ENCODE measurements at regions not wholly inside any gene's neighbourhood (a gene's known extent, or its start where the extent isn't known, plus 50 kb on each side); places are given as distances from the start of the nearest gene placed in this dataset.

DNA sequence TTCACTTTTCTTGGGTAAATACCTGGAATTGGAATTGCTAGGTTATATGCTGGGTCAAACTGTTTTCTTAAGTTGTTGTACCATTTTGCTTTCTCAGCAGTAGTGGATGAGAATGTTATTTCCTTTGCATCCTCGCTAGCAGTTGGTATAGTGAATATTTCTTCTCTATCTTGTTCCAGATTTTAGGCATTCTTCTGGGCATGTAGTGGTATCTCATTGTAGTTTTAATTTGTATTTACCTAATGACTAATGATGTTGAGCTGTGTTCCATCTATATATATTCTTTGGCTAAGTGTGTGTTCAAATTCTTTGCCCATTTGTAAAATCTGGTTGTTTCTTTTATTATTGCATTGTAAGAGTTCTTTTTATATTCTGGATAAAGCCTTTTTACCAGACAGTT is 333.3 kb downstream of the MAT2B start:
- Histone ChIP-seq H3K27ac (ENCODE audit: low read depth, low read length, poor library complexity, severe bottlenecking) (no peak overlapping the region), H3K4me1 (ENCODE audit: insufficient read depth, low read length, poor library complexity, severe bottlenecking) (no peaks in the 10 kb centered on the region), H3K4me3 (ENCODE audit: low read depth, low read length, poor library complexity, severe bottlenecking) (no peak overlapping the region), H4K20me1 (ENCODE audit: insufficient read depth, low read length) (no peaks in the 10 kb centered on the region), H2AFZ (ENCODE audit: low read length) (no peak overlapping the region), H3K9me3 (ENCODE audit: low read length) (no peaks in the 10 kb centered on the region), H3K79me2 (ENCODE audit: insufficient read depth, low read depth, low read length) (no peaks in the 10 kb centered on the region), H3K4me2 (ENCODE audit: low read length) (no peak overlapping the region), H3K36me3 (ENCODE audit: insufficient read depth, low read length) (no peaks in the 10 kb centered on the region), H3K9me2 (ENCODE audit: insufficient read depth, low read length) (no peaks in the 10 kb centered on the region)
- intact Hi-C loops (cut with micrococcal nuclease; ENCODE audit: unreplicated experiment), result no loop called here
- CTCF ChIA-PET (ENCODE audit: unreplicated experiment), result no interaction called here
- no peak for DNase-seq (ENCODE audit: low spot score)
- no TSS peak for BruUV-seq (replicated peaks)
- POLR2A ChIA-PET, result interaction anchor here (0.7 to 1.2 kb wide), 5 partner anchors 11 to 639 kb away, joined by 3 to 6 read pairs (median 3); no protein-coding TSS in a partner anchor
- TF ChIP-seq, protein P1, sequence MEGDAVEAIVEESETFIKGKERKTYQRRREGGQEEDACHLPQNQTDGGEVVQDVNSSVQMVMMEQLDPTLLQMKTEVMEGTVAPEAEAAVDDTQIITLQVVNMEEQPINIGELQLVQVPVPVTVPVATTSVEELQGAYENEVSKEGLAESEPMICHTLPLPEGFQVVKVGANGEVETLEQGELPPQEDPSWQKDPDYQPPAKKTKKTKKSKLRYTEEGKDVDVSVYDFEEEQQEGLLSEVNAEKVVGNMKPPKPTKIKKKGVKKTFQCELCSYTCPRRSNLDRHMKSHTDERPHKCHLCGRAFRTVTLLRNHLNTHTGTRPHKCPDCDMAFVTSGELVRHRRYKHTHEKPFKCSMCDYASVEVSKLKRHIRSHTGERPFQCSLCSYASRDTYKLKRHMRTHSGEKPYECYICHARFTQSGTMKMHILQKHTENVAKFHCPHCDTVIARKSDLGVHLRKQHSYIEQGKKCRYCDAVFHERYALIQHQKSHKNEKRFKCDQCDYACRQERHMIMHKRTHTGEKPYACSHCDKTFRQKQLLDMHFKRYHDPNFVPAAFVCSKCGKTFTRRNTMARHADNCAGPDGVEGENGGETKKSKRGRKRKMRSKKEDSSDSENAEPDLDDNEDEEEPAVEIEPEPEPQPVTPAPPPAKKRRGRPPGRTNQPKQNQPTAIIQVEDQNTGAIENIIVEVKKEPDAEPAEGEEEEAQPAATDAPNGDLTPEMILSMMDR (conservative IDR thresholded peaks at IDR 0.05; ENCODE audit: low read length), result no peak
- TF ChIP-seq EZH2phosphoT487 (IDR thresholded peaks at IDR 0.05; ENCODE audit: borderline replicate concordance, low read depth, low read length), result no peak

DNA sequence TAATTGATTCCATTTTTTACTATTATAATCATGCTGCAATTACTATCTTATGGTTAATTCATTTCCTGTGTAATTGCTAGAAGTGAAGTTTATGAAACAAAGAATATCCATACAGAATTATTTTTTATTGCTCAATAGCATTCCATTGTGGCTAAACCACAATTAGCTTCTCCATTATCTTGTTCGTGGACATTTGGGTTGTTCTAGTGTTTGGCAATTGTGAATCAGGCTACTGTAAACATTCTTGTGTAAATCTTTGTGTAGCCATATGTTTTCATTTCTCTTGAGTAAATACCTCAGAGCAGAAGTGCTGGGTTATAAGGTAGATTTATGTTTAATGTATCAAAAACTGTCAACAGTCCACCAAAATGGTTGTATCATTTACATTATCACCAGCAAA is 341.1 kb downstream of the MAT2B start:
- Histone ChIP-seq H3K4me3 (ENCODE audit: low read depth, low read length, poor library complexity, severe bottlenecking) (no peak overlapping the region), H3K4me2 (ENCODE audit: low read length) (no peak overlapping the region), H3K27ac (ENCODE audit: low read depth, low read length, poor library complexity, severe bottlenecking) (no peak overlapping the region), H3K79me2 (ENCODE audit: insufficient read depth, low read depth, low read length) (no peaks in the 10 kb centered on the region), H3K36me3 (ENCODE audit: insufficient read depth, low read length) (no peaks in the 10 kb centered on the region), H2AFZ (ENCODE audit: low read length) (no peak overlapping the region), H3K4me1 (ENCODE audit: insufficient read depth, low read length, poor library complexity, severe bottlenecking) (no peaks in the 10 kb centered on the region), H3K9me2 (ENCODE audit: insufficient read depth, low read length) (no peaks in the 10 kb centered on the region), H4K20me1 (ENCODE audit: insufficient read depth, low read length) (no peaks in the 10 kb centered on the region), H3K9me3 (ENCODE audit: low read length) (no peaks in the 10 kb centered on the region)
- BruUV-seq (replicated peaks), result no TSS peak
- DNase-seq (ENCODE audit: low spot score), result no peak
- TF ChIP-seq, protein P1 (conservative IDR thresholded peaks at IDR 0.05; ENCODE audit: low read length), result no peak
- TF ChIP-seq EZH2phosphoT487 (IDR thresholded peaks at IDR 0.05; ENCODE audit: borderline replicate concordance, low read depth, low read length), result no peak
- intact Hi-C loops (cut with micrococcal nuclease; ENCODE audit: unreplicated experiment), result no loop called here
- ChIA-PET POLR2A (no interaction called here), CTCF (ENCODE audit: unreplicated experiment) (no interaction called here)

DNA sequence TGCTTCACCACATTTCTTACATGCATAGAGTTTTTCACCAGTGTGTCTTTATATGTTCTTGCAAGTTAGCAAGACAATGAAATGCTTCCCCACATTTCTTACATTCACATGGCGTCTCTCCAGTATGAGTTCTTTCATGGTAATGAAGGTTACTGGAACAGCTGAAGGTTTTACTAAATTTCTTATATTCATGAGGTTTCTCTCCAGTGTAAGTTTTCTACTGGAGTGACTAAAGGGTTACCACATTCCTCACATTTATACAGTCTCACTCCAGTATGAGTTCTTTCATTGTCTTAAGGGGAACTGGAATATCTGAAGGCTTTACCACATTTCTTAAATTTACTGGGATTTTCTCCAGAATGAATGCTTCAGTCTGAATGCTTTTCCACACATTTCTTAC is 350.3 kb downstream of the MAT2B start:
- ChIA-PET POLR2A (no interaction called here), CTCF (ENCODE audit: unreplicated experiment) (no interaction called here)
- Histone ChIP-seq H3K4me1 (ENCODE audit: insufficient read depth, low read length, poor library complexity, severe bottlenecking) (no peaks in the 10 kb centered on the region), H3K36me3 (ENCODE audit: insufficient read depth, low read length) (no peaks in the 10 kb centered on the region), H3K9me3 (ENCODE audit: low read length) (0 out of 2 replicates have a peak, but pooled peaks cover 6% of the 10 kb centered on the region), H3K4me3 (ENCODE audit: low read depth, low read length, poor library complexity, severe bottlenecking) (no peak overlapping the region), H3K9me2 (ENCODE audit: insufficient read depth, low read length) (no peaks in the 10 kb centered on the region), H2AFZ (ENCODE audit: low read length) (no peak overlapping the region), H4K20me1 (ENCODE audit: insufficient read depth, low read length) (no peaks in the 10 kb centered on the region), H3K4me2 (ENCODE audit: low read length) (no peak overlapping the region), H3K79me2 (ENCODE audit: insufficient read depth, low read depth, low read length) (no peaks in the 10 kb centered on the region), H3K27ac (ENCODE audit: low read depth, low read length, poor library complexity, severe bottlenecking) (no peak overlapping the region)
- BruUV-seq (replicated peaks), result no TSS peak
- intact Hi-C loops (cut with micrococcal nuclease; ENCODE audit: unreplicated experiment), result no loop called here
- DNase-seq (ENCODE audit: low spot score), result no peak
- TF ChIP-seq EZH2phosphoT487 (IDR thresholded peaks at IDR 0.05; ENCODE audit: borderline replicate concordance, low read depth, low read length), result no peak
- TF ChIP-seq, protein P1 (conservative IDR thresholded peaks at IDR 0.05; ENCODE audit: low read length), result no peak
